Glutamatergic neuron (in vitro differentiated cells): ENCODE measurements at regions not wholly inside any gene's neighbourhood (a gene's known extent, or its start where the extent isn't known, plus 50 kb on each side); places are given as distances from the start of the nearest gene placed in this dataset.
A peak's percentile ranks its signal among the peaks of the same experiment; 100 is the strongest.

Experiments
- DNase-seq: peaks from one replicate; pipeline ENCODE4 v3.0.0; 2022
- H3K27ac Mint-ChIP-seq: one replicate; pipeline ENCODE4 v1.8.0; 2020; ENCODE audit warnings: mild to moderate bottlenecking, mixed read lengths, inconsistent platforms; ENCODE audit not compliant: unreplicated experiment
- H3K27me3 Mint-ChIP-seq: one replicate; pipeline ENCODE4 v1.8.0; 2020; ENCODE audit warnings: mild to moderate bottlenecking, moderate library complexity, mixed read lengths, inconsistent platforms; ENCODE audit not compliant: unreplicated experiment
- H3K36me3 Mint-ChIP-seq: one replicate; pipeline ENCODE4 v1.8.0; 2020; ENCODE audit warnings: mild to moderate bottlenecking, mixed read lengths, inconsistent platforms; ENCODE audit not compliant: unreplicated experiment
- H3K4me1 Mint-ChIP-seq: one replicate; pipeline ENCODE4 v1.8.0; 2020; ENCODE audit warnings: mild to moderate bottlenecking, low read depth, mixed read lengths, inconsistent platforms; ENCODE audit not compliant: unreplicated experiment
- H3K4me3 Mint-ChIP-seq: one replicate; pipeline ENCODE4 v1.8.0; 2020; ENCODE audit warnings: mild to moderate bottlenecking, mixed read lengths, inconsistent platforms; ENCODE audit not compliant: unreplicated experiment
- H3K9me3 Mint-ChIP-seq: one replicate; pipeline ENCODE4 v1.8.0; 2020; ENCODE audit warnings: mild to moderate bottlenecking, moderate library complexity, mixed read lengths, inconsistent platforms; ENCODE audit not compliant: unreplicated experiment
- TF ChIP-seq, protein P1 (sequence below): fragments of 200-600 bp; sonication (generic); IDR thresholded peaks from one replicate; pipeline ENCODE4 v1.5.0; 2021; ENCODE audit not compliant: partially characterized antibody, unreplicated experiment

DNA sequence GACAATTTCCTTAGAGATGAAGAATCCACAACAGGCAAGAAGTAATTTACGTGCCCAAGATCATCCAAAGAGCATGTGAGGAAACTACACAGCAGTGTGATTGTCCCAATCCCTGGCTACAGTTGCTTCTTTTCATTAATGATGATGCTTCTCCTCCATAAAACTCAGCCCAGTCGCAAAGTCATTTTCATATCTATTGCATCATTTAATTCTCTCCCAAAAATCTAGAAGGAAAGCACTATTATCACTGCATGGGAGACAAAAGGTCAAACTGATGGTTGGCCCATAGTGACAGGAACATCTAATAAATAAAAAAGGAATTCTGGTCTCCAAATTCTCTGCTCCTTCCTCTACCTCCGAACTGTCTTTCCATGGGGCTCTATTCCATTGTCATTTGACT is 103.5 kb upstream of the SERP2 start:
- TF ChIP-seq, protein P1, sequence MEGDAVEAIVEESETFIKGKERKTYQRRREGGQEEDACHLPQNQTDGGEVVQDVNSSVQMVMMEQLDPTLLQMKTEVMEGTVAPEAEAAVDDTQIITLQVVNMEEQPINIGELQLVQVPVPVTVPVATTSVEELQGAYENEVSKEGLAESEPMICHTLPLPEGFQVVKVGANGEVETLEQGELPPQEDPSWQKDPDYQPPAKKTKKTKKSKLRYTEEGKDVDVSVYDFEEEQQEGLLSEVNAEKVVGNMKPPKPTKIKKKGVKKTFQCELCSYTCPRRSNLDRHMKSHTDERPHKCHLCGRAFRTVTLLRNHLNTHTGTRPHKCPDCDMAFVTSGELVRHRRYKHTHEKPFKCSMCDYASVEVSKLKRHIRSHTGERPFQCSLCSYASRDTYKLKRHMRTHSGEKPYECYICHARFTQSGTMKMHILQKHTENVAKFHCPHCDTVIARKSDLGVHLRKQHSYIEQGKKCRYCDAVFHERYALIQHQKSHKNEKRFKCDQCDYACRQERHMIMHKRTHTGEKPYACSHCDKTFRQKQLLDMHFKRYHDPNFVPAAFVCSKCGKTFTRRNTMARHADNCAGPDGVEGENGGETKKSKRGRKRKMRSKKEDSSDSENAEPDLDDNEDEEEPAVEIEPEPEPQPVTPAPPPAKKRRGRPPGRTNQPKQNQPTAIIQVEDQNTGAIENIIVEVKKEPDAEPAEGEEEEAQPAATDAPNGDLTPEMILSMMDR = no peak
- Mint-ChIP-seq H3K27ac (no peak overlapping the region), H3K36me3 (no peaks in the 10 kb centered on the region), H3K9me3 (peaks cover 2% of the 10 kb centered on the region), H3K27me3 (peaks cover 2% of the 10 kb centered on the region), H3K4me3 (no peak overlapping the region), H3K4me1 (peaks cover 11% of the 10 kb centered on the region)
- no peak for DNase-seq

DNA sequence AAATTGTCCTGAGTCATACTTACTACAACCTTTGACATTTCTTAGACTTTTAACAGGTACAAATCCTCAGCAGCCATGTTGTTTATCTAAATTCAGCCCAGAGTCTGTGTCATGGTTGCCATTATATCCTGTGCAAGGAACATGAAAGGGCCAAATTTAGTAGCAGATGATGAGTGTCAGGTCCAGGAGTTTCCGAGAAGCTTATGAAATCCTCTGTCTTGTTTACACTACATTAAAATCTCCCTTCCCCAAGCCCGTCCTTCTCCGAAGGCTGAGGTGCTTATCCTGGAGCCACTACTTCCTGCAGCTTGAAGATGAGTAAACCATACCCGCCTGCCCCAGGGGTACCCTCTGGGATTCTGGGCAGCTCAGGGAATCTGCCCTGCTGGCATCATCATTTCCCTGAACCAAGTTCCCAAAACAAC is 102.6 kb upstream of the SERP2 start:
- H3K27me3 Mint-ChIP-seq = peaks cover 2% of the 10 kb centered on the region
- H3K36me3 Mint-ChIP-seq = no peaks in the 10 kb centered on the region
- H3K4me1 Mint-ChIP-seq = peaks cover 8% of the 10 kb centered on the region
- TF ChIP-seq, protein P1 = no peak
- H3K9me3 Mint-ChIP-seq = peaks cover 2% of the 10 kb centered on the region
- H3K4me3 Mint-ChIP-seq = no peak overlapping the region
- H3K27ac Mint-ChIP-seq = no peak overlapping the region
- no peak for DNase-seq

DNA sequence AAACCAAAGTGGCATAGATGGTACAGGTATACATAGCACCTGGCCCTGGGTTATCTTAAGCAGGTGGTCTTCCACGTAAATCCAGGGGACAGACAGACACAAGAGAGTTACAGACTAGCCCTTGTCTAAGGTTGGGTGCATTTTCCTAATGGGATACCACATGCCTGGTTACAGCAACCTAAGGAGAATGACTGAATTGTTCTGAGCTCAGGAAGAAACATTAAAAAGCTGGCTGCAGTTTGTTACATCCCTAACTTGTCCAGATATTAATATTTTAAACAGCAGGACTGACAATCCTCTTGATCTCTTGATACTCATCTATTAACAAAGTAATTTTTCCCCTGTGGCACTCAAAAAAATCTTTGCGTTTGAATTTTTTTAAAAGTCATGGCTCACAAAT is 102.2 kb upstream of the SERP2 start:
- H3K36me3 Mint-ChIP-seq = no peaks in the 10 kb centered on the region
- TF ChIP-seq, protein P1 = no peak
- peaks cover 2% of the 10 kb centered on the region for H3K27me3 Mint-ChIP-seq
- H3K27ac Mint-ChIP-seq = no peak overlapping the region
- H3K9me3 Mint-ChIP-seq = peaks cover 2% of the 10 kb centered on the region
- H3K4me3 Mint-ChIP-seq = no peak overlapping the region
- peaks cover 8% of the 10 kb centered on the region for H3K4me1 Mint-ChIP-seq
- DNase-seq = no peak

DNA sequence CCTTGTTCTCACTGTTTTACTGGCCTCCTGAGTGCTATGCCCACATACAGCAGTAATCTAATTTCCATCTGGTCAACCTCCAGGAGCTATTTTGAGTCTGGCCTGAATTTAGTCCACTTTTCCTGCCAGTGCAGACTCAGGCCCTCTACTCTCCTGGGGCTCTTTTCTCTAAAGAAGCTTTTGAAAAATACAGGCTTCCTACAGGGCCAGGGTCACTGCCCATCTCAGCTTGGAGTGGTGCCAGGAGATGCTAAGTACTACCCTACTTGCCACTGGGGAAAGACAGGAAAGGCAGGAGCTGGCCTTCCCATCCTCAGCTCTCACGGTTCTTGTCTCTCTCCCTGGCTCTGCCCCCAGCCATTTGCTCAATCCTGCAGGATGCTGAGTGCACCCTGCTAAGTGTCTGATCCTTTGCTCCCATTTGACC is 101.7 kb upstream of the SERP2 start:
- H3K36me3 Mint-ChIP-seq = no peaks in the 10 kb centered on the region
- H3K9me3 Mint-ChIP-seq = peaks cover 2% of the 10 kb centered on the region
- TF ChIP-seq, protein P1 = no peak
- peak; percentile 29 for DNase-seq
- H3K27me3 Mint-ChIP-seq = peaks cover 2% of the 10 kb centered on the region
- peaks cover 8% of the 10 kb centered on the region for H3K4me1 Mint-ChIP-seq
- H3K27ac Mint-ChIP-seq = no peak overlapping the region
- H3K4me3 Mint-ChIP-seq = peak overlapping the region; percentile 1

DNA sequence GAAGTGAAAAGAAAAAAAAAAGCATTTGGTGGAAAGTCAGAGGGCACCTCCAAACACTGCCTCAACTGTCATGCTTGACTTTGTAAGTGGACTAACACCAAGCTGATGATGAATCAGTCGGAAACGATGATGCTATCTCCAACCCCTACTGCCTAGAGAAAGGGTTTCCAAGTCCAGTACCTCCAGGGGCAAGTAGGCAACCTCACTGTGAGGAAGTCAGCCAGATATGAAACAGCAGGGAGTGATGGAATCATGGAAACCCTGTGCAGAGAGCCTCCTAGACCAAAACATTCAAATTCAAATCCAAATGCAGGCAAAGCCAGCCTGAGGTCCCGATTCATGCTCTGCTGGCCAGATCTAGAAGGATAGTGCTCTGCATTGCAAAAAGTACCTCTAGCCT is 100.9 kb upstream of the SERP2 start:
- no peak overlapping the region for H3K4me3 Mint-ChIP-seq
- peaks cover 2% of the 10 kb centered on the region for H3K9me3 Mint-ChIP-seq
- no peaks in the 10 kb centered on the region for H3K27me3 Mint-ChIP-seq
- H3K4me1 Mint-ChIP-seq = peaks cover 8% of the 10 kb centered on the region
- H3K36me3 Mint-ChIP-seq = no peaks in the 10 kb centered on the region
- TF ChIP-seq, protein P1 = no peak
- DNase-seq = no peak
- no peak overlapping the region for H3K27ac Mint-ChIP-seq
